HCT116 (cell line): ENCODE measurements at regions not wholly inside any gene's neighbourhood (a gene's known extent, or its start where the extent isn't known, plus 50 kb on each side); places are given as distances from the start of the nearest gene placed in this dataset.
A peak's percentile ranks its signal among the peaks of the same experiment; 100 is the strongest.

Experiments
- ATAC-seq: fragments of 200-7000 bp; cut with Tn5 transposase; 2 replicates; pipeline ENCODE4 v1.9.1; 2020; ENCODE audit warnings: mild to moderate bottlenecking, moderate library complexity
- BruUV-seq: library from RNA; stranded (reverse); fragments of 400-500 nt; replicated peaks from 2 replicates; lab custom pipeline; 2021; lab: Mats Ljungman, UMichigan
- CTCF ChIA-PET: fragments of 300-600 bp; sonication (Branson Sonifier 250); formaldehyde crosslinking; loops from one replicate; lab custom pipeline; 2021; ENCODE audit warnings: antibody characterized with exemption; lab: Charles Lee
- POLR2A ChIA-PET: fragments of 300-600, 350-600 bp; sonication (Branson Sonifier 250); formaldehyde crosslinking; loops from one replicate; lab custom pipeline; 2021; ENCODE audit warnings: antibody characterized with exemption; lab: Charles Lee
- RAD21 ChIA-PET, 2 experiments: fragments of 300-600 bp; sonication (Branson Sonifier 250); formaldehyde crosslinking; loops; one replicate each; lab custom pipeline; 2023; ENCODE audit warnings: low total read pairs in 2 of 2; ENCODE audit not compliant: uncharacterized antibody in 2 of 2, unreplicated experiment in 2 of 2, low non-redundant PET in 1 of 2; lab: Charles Lee
- DNase-seq: peaks from one replicate; pipeline ENCODE4 v3.0.0-alpha.2; 2010; ENCODE audit warnings: low read depth, low spot score
- H2AFZ ChIP-seq: fragments of 200-600 bp; shearing (Covaris generic), sonication (generic); 2 replicates; pipeline ENCODE4 v1.6.1; 2017; ENCODE audit warnings: low read depth, mixed run types, mixed read lengths, antibody characterized with exemption, low read length; ENCODE audit not compliant: poor library complexity, severe bottlenecking
- H3K27ac ChIP-seq: 2 replicates; pipeline ENCODE4 v1.5.1; 2012; ENCODE audit warnings: low read depth, low read length
- H3K27me3 ChIP-seq: fragments of 200-600 bp; sonication (generic); 2 replicates; pipeline ENCODE4 v1.6.1; 2016; ENCODE audit warnings: mixed run types, low read length, mixed read lengths; ENCODE audit not compliant: insufficient read depth
- H3K36me3 ChIP-seq, 2 experiments: fragments of 200-500 bp in 1 of 2; fragments of 200-600 bp in 1 of 2; sonication (Bioruptor generic) in 1 of 2; sonication (generic) in 1 of 2; 2 replicates each; pipeline versions ENCODE4 v1.5.1 to v1.6.1; 2014 to 2016; ENCODE audit warnings: low read length in 2 of 2, inconsistent platforms in 1 of 2, mixed read lengths in 1 of 2, mixed run types in 1 of 2; ENCODE audit not compliant: insufficient read depth in 2 of 2, control insufficient read depth in 1 of 2
- H3K4me1 ChIP-seq, 2 experiments: fragments of 200-600 bp in 1 of 2; sonication (generic) in 1 of 2; 2 replicates each; pipeline versions ENCODE4 v1.5.1 to v1.6.1; 2012 to 2017; ENCODE audit warnings: low read length in 2 of 2, inconsistent platforms in 1 of 2, mild to moderate bottlenecking in 1 of 2, mixed read lengths in 1 of 2, mixed run types in 1 of 2, moderate library complexity in 1 of 2; ENCODE audit not compliant: insufficient read depth in 2 of 2, control insufficient read depth in 1 of 2
- H3K4me2 ChIP-seq: fragments of 200-600 bp; sonication (generic); 2 replicates; pipeline ENCODE4 v1.6.1; 2017; ENCODE audit warnings: mixed run types, low read length, mixed read lengths
- H3K4me3 ChIP-seq, 2 experiments: fragments of 200-600 bp in 1 of 2; sonication (generic) in 1 of 2; replicated peaks in 1 of 2; 2 replicates each; pipeline ENCODE4 v1.5.1; 2011 to 2016; ENCODE audit warnings: low read length in 2 of 2, control low read depth in 1 of 2, low read depth in 1 of 2, mild to moderate bottlenecking in 1 of 2, mixed read lengths in 1 of 2, mixed run types in 1 of 2
- H3K79me2 ChIP-seq: fragments of 200-600 bp; sonication (generic); 2 replicates; pipeline ENCODE4 v1.6.1; 2017; ENCODE audit warnings: mild to moderate bottlenecking, mixed run types, low read length, moderate library complexity, mixed read lengths; ENCODE audit not compliant: insufficient read depth
- H3K9ac ChIP-seq: fragments of 200-600 bp; sonication (generic); 2 replicates; pipeline ENCODE4 v1.6.1; 2016; ENCODE audit warnings: low read length, mixed read lengths
- H3K9me2 ChIP-seq: fragments of 200-600 bp; sonication (generic), shearing (Covaris generic); 2 replicates; pipeline ENCODE4 v1.6.1; 2017; ENCODE audit warnings: mixed run types, mild to moderate bottlenecking, moderate library complexity; ENCODE audit not compliant: insufficient read depth
- H3K9me3 ChIP-seq, 2 experiments: fragments of 200-500 bp in 1 of 2; fragments of 200-600 bp in 1 of 2; sonication (Bioruptor generic) in 1 of 2; sonication (generic) in 1 of 2; 2 replicates each; pipeline ENCODE4 v1.6.1; 2014 to 2017; ENCODE audit warnings: low read length in 2 of 2, mixed read lengths in 2 of 2, inconsistent platforms in 1 of 2, low read depth in 1 of 2, mild to moderate bottlenecking in 1 of 2, mixed run types in 1 of 2, moderate library complexity in 1 of 2; ENCODE audit not compliant: control insufficient read depth in 1 of 2, insufficient read depth in 1 of 2
- H4K20me1 ChIP-seq: fragments of 200-600 bp; sonication (generic), shearing (Covaris generic); 2 replicates; pipeline ENCODE4 v1.6.1; 2017; ENCODE audit warnings: mixed run types, mild to moderate bottlenecking, moderate library complexity; ENCODE audit not compliant: insufficient read depth
- ATF3 ChIP-seq: IDR thresholded peaks from 2 replicates; pipeline ENCODE4 v1.6.1; 2012
- CBX3 ChIP-seq: IDR thresholded peaks from 2 replicates; pipeline ENCODE4 v1.6.1; 2012; ENCODE audit warnings: low read depth
- CEBPB ChIP-seq: IDR thresholded peaks from 2 replicates; pipeline ENCODE4 v1.6.1; 2012; ENCODE audit warnings: low read depth
- CTCF ChIP-seq, 3 experiments: fragments of 200-600 bp in 1 of 3; sonication (generic) in 1 of 3; IDR thresholded peaks in 2 of 3; conservative IDR thresholded peaks in 1 of 3; 2 replicates each; pipeline ENCODE4 v1.5.1; 2012 to 2017; ENCODE audit warnings: low read depth in 2 of 3, low read length in 2 of 3, antibody characterized with exemption in 1 of 3, borderline replicate concordance in 1 of 3, control low read depth in 1 of 3, mild to moderate bottlenecking in 1 of 3, mixed read lengths in 1 of 3, mixed run types in 1 of 3, moderate library complexity in 1 of 3; ENCODE audit not compliant: insufficient read depth in 1 of 3
- EGR1 ChIP-seq: IDR thresholded peaks from 2 replicates; pipeline ENCODE4 v1.6.1; 2012; ENCODE audit warnings: low read depth
- ELF1 ChIP-seq: IDR thresholded peaks from 2 replicates; pipeline ENCODE4 v1.6.1; 2012; ENCODE audit warnings: low read depth, borderline replicate concordance
- EZH2 ChIP-seq: fragments of 200-600 bp; sonication (generic); IDR thresholded peaks from 2 replicates; pipeline ENCODE4 v1.6.1; 2017; ENCODE audit warnings: antibody characterized with exemption, mixed run types
- EZH2phosphoT487 ChIP-seq: fragments of 200-600 bp; IDR thresholded peaks from 2 replicates; pipeline ENCODE4 v1.6.1; 2018; ENCODE audit warnings: antibody characterized with exemption, borderline replicate concordance
- FOSL1 ChIP-seq: IDR thresholded peaks from 2 replicates; pipeline ENCODE4 v1.6.1; 2012; ENCODE audit warnings: low read depth
- MAX ChIP-seq: IDR thresholded peaks from 2 replicates; pipeline ENCODE4 v1.6.1; 2012
- POLR2A ChIP-seq: IDR thresholded peaks from 2 replicates; pipeline ENCODE4 v1.7.0; 2011; ENCODE audit warnings: borderline replicate concordance; ENCODE audit not compliant: insufficient read depth, insufficient read length; ENCODE audit errors: extremely low read depth
- RAD21 ChIP-seq: IDR thresholded peaks from 2 replicates; pipeline ENCODE4 v1.6.1; 2012; ENCODE audit warnings: low read depth, mild to moderate bottlenecking
- SP1 ChIP-seq: IDR thresholded peaks from 2 replicates; pipeline ENCODE4 v1.6.1; 2012; ENCODE audit warnings: low read depth
- SRF ChIP-seq: IDR thresholded peaks from 2 replicates; pipeline ENCODE4 v1.6.1; 2012; ENCODE audit warnings: low read depth
- TCF7L2 ChIP-seq: IDR thresholded peaks from 2 replicates; pipeline ENCODE4 v1.7.0; 2011; ENCODE audit warnings: borderline replicate concordance, inconsistent platforms; ENCODE audit not compliant: insufficient read depth, insufficient read length; ENCODE audit errors: extremely low read depth
- YY1 ChIP-seq: IDR thresholded peaks from 2 replicates; pipeline ENCODE4 v1.6.1; 2011; ENCODE audit warnings: low read length, low read depth, moderate library complexity, mild to moderate bottlenecking; ENCODE audit not compliant: insufficient replicate concordance; ENCODE audit errors: extremely low read depth
- ZBTB33 ChIP-seq: IDR thresholded peaks from 2 replicates; pipeline ENCODE4 v1.6.1; 2011; ENCODE audit warnings: mild to moderate bottlenecking, low read length, moderate library complexity; ENCODE audit not compliant: insufficient replicate concordance; ENCODE audit errors: extremely low read depth
- ZFX ChIP-seq: fragments of 450-650 bp; IDR thresholded peaks from 2 replicates; pipeline ENCODE4 v1.6.1; 2017
- ZNF274 ChIP-seq: fragments of 200-500 bp; sonication (Bioruptor generic); IDR thresholded peaks from 2 replicates; pipeline ENCODE4 v1.6.1; 2014; ENCODE audit warnings: mild to moderate bottlenecking, low read depth, low read length, inconsistent platforms
- intact Hi-C: fragments of 100-400 bp; cut with micrococcal nuclease; formaldehyde crosslinking; loops from 2 replicates; pipeline ENCODE4 v1.10.0; 2022

GRCh38 chr11:126123686-126124085 is 61.0 kb upstream of the CDON start:
- ATAC-seq, result no peak
- no TSS peak for BruUV-seq
- ChIA-PET CTCF (no interaction called here), RAD21 (no interaction called here), POLR2A (no interaction called here)
- no peaks in the 10 kb centered on the region for H3K79me2 ChIP-seq
- intact Hi-C loops, result loop anchor here (5.0 kb wide), 1 partner anchor 201 kb away; no protein-coding TSS in a partner anchor
- H3K4me2 ChIP-seq, result no peak overlapping the region
- H3K4me3 ChIP-seq, result no peak overlapping the region
- H3K9me3 ChIP-seq, result no peaks in the 10 kb centered on the region
- H3K9ac ChIP-seq, result no peak overlapping the region
- no peaks in the 10 kb centered on the region for H3K27me3 ChIP-seq
- DNase-seq, result no peak
- no peak overlapping the region for H3K27ac ChIP-seq
- H4K20me1 ChIP-seq, result no peaks in the 10 kb centered on the region
- no peak overlapping the region for H2AFZ ChIP-seq
- H3K9me2 ChIP-seq, result no peaks in the 10 kb centered on the region
- no peak for TF ChIP-seq TCF7L2
- no peak for TF ChIP-seq POLR2A
- 0 out of 2 replicates have a peak, but pooled peaks have one; percentile 11 for TF ChIP-seq RAD21
- no peak for TF ChIP-seq SRF
- no peaks in the 10 kb centered on the region for H3K36me3 ChIP-seq
- H3K4me1 ChIP-seq, result no peaks in the 10 kb centered on the region

GRCh38 chr11:126122863-126123262 is 60.2 kb upstream of the CDON start:
- no peak for ATAC-seq
- intact Hi-C loops, result loop anchor here (5.0 kb wide), 1 partner anchor 201 kb away; no protein-coding TSS in a partner anchor
- no peaks in the 10 kb centered on the region for H3K36me3 ChIP-seq
- POLR2A ChIA-PET, result no interaction called here
- H3K9me2 ChIP-seq, result no peaks in the 10 kb centered on the region
- H4K20me1 ChIP-seq, result no peaks in the 10 kb centered on the region
- BruUV-seq, result no TSS peak
- H3K27me3 ChIP-seq, result no peaks in the 10 kb centered on the region
- no peaks in the 10 kb centered on the region for H3K9me3 ChIP-seq
- no peak overlapping the region for H2AFZ ChIP-seq
- no peak overlapping the region for H3K9ac ChIP-seq
- no peaks in the 10 kb centered on the region for H3K79me2 ChIP-seq
- TF ChIP-seq CBX3 (no peak), FOSL1 (no peak), TCF7L2 (no peak), SP1 (no peak), RAD21 (no peak), EGR1 (no peak), CEBPB (no peak), YY1 (no peak), MAX (no peak), EZH2phosphoT487 (no peak), CTCF (IDR thresholded peaks at IDR 0.05 in 2 of 3, conservative IDR thresholded peaks at IDR 0.05 in 1 of 3; ENCODE audit: borderline replicate concordance in 1 of 3, insufficient read depth in 1 of 3, low read depth in 2 of 3, low read length in 2 of 3) (no peak), ZBTB33 (no peak), ZNF274 (no peak), ELF1 (no peak), ZFX (no peak), EZH2 (no peak), ATF3 (no peak)
- no peak overlapping the region for H3K4me3 ChIP-seq
- H3K4me1 ChIP-seq, result no peaks in the 10 kb centered on the region
- no peak overlapping the region for H3K4me2 ChIP-seq
- no peak overlapping the region for H3K27ac ChIP-seq
- RAD21 ChIA-PET, result no interaction called here
- no peak for DNase-seq
- CTCF ChIA-PET, result no interaction called here
